ENCODE measurements at regions not wholly inside any gene's neighbourhood (a gene's known extent, or its start where the extent isn't known, plus 50 kb on each side); places are given as distances from the start of the nearest gene placed in this dataset.

DNA sequence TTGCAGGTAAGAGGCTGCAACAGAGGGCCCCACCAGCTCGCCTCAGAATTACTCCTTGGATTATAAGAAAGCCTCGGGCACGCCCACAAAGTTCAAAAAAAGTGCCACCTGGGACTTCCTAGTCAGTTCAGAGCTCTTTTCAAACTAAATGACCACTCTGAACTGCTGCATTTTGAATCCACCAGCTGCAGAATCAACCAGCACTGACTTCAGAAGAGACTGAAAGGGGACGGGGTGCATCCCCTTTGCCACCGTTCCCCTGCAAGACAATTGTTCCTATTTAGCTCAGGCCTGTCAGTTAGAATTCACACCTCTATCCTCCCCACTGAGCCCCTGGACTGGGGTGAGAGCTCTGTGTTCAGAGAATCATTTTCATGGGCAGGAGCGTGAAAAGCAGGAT is 181.4 kb upstream of the GADL1 start:
- TF ChIP-seq, protein P1, sequence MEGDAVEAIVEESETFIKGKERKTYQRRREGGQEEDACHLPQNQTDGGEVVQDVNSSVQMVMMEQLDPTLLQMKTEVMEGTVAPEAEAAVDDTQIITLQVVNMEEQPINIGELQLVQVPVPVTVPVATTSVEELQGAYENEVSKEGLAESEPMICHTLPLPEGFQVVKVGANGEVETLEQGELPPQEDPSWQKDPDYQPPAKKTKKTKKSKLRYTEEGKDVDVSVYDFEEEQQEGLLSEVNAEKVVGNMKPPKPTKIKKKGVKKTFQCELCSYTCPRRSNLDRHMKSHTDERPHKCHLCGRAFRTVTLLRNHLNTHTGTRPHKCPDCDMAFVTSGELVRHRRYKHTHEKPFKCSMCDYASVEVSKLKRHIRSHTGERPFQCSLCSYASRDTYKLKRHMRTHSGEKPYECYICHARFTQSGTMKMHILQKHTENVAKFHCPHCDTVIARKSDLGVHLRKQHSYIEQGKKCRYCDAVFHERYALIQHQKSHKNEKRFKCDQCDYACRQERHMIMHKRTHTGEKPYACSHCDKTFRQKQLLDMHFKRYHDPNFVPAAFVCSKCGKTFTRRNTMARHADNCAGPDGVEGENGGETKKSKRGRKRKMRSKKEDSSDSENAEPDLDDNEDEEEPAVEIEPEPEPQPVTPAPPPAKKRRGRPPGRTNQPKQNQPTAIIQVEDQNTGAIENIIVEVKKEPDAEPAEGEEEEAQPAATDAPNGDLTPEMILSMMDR (IDR thresholded peaks at IDR 0.05), result no peak
- TF ChIP-seq POLR2A (IDR thresholded peaks at IDR 0.05), result no peak
